Transverse colon (tissue), 3 donors: ENCODE measurements at regions not wholly inside any gene's neighbourhood (a gene's known extent, or its start where the extent isn't known, plus 50 kb on each side); places are given as distances from the start of the nearest gene placed in this dataset.

ENCODE experiments used
- CTCF ChIP-seq, 5 experiments: fragments of 200-600 bp in 3 of 5; fragments of 450-650 bp in 2 of 5; sonication (generic) in 3 of 5; IDR thresholded peaks; 1 replicate in 2 of 5; 2 replicates in 3 of 5; pipeline ENCODE4 v1.5.1; 2016 to 2017; ENCODE audit warnings: antibody characterized with exemption in 5 of 5, inconsistent platforms in 3 of 5, mild to moderate bottlenecking in 2 of 5, moderate library complexity in 1 of 5
- POLR2A ChIP-seq: fragments of 450-650 bp; IDR thresholded peaks from one replicate; pipeline ENCODE4 v1.6.1; 2016; ENCODE audit warnings: antibody characterized with exemption, mild to moderate bottlenecking, moderate library complexity

- no peak for TF ChIP-seq CTCF (IDR thresholded peaks at IDR 0.05)
- no peak for TF ChIP-seq POLR2A
Measured at GRCh38 chr7:84617265-84618030, 422.9 kb upstream of the SEMA3A start.
